ENCODE measurements at regions not wholly inside any gene's neighbourhood (a gene's known extent, or its start where the extent isn't known, plus 50 kb on each side); places are given as distances from the start of the nearest gene placed in this dataset.

DNA sequence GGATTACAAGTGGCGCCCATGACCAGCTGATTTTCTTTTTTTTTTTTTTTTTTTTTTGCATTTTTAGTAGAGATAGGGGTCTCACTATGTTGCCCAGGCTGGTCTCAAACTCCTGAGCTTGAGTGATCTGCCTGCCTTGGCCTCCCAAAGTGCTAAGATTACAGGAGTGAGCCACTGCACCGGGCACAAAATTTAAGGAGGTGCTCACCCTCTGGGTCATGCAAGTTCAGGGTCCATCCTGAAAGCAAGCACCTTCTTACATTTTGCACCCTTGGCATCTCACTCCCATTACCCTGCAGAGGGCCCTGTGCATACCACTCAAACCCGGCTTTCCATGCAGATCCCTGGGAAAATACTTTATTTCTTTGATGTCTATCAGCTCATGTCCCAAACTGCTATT is 95.6 kb upstream of the ADRA1B start:
- no peak for TF ChIP-seq CTCF (IDR thresholded peaks at IDR 0.05)
- TF ChIP-seq POLR2A (IDR thresholded peaks at IDR 0.05) = no peak

Measured in uterus (tissue), 2 donors.